H1 (cell line): ENCODE measurements at regions not wholly inside any gene's neighbourhood (a gene's known extent, or its start where the extent isn't known, plus 50 kb on each side); places are given as distances from the start of the nearest gene placed in this dataset.

Source experiments
- CTCF ChIA-PET: fragments of 300-600 bp; sonication (Branson Sonifier 250); formaldehyde crosslinking; loops from one replicate; lab custom pipeline; 2021; ENCODE audit not compliant: partially characterized antibody; lab: Charles Lee
- POLR2A ChIA-PET: fragments of 300-600 bp; sonication (Branson Sonifier 250); formaldehyde crosslinking; loops from one replicate; lab custom pipeline; 2021; ENCODE audit warnings: inconsistent platforms; ENCODE audit not compliant: partially characterized antibody; lab: Charles Lee
- DNase-seq, 2 experiments: peaks; one replicate each; pipeline versions ENCODE4 v3.0.0 to v3.0.0-alpha.2; 2010 to 2022; ENCODE audit warnings: low spot score in 2 of 2, low read depth in 1 of 2, mixed read lengths in 1 of 2
- FAIRE-seq: peaks from 2 replicates; lab custom pipeline; 2011; peaks lifted over from hg19 to GRCh38; lab: Jason Lieb, UNC
- H2AFZ ChIP-seq: 2 replicates; pipeline ENCODE4 v1.8.1; 2012; ENCODE audit warnings: low read length, inconsistent platforms
- H2AK5ac ChIP-seq: 2 replicates; pipeline ENCODE4 v1.6.1; 2013; ENCODE audit warnings: low read depth, low read length
- H2BK120ac ChIP-seq: replicated peaks from 2 replicates; pipeline ENCODE3; 2013; ENCODE audit warnings: low read depth, low read length, inconsistent platforms
- H2BK12ac ChIP-seq: 2 replicates; pipeline ENCODE4 v1.6.1; 2013; ENCODE audit warnings: low read depth, low read length
- H2BK15ac ChIP-seq: 2 replicates; pipeline ENCODE4 v1.6.1; 2013; ENCODE audit warnings: low read length
- H2BK20ac ChIP-seq: 2 replicates; pipeline ENCODE4 v1.6.1; 2013; ENCODE audit warnings: low read length
- H2BK5ac ChIP-seq: 2 replicates; pipeline ENCODE4 v1.6.1; 2013; ENCODE audit warnings: low read depth, low read length
- H3K14ac ChIP-seq: 2 replicates; pipeline ENCODE4 v1.6.1; 2013; ENCODE audit warnings: inconsistent platforms; ENCODE audit not compliant: insufficient read length
- H3K18ac ChIP-seq: 2 replicates; pipeline ENCODE4 v1.6.1; 2013; ENCODE audit warnings: low read length; ENCODE audit errors: extremely low read depth
- H3K23ac ChIP-seq: 2 replicates; pipeline ENCODE4 v1.6.1; 2013; ENCODE audit warnings: inconsistent platforms; ENCODE audit not compliant: insufficient read length
- H3K23me2 ChIP-seq: 2 replicates; pipeline ENCODE4 v1.6.1; 2013; ENCODE audit warnings: low read depth, low read length
- H3K27ac ChIP-seq: 2 replicates; pipeline ENCODE4 v1.6.1; 2011; ENCODE audit warnings: low read depth, low read length, inconsistent platforms
- H3K27me3 ChIP-seq, 4 experiments: replicated peaks in 1 of 4; 1 replicate in 1 of 4; 2 replicates in 3 of 4; pipeline versions ENCODE4 v1.6.1 to v1.8.1; 2011 to 2013; ENCODE audit warnings: low read length in 3 of 4, mild to moderate bottlenecking in 3 of 4, inconsistent platforms in 2 of 4, mixed read lengths in 2 of 4, moderate library complexity in 1 of 4; ENCODE audit not compliant: control insufficient read depth in 3 of 4, insufficient read depth in 3 of 4; ENCODE audit errors: extremely low read depth in 1 of 4
- H3K36me3 ChIP-seq, 4 experiments: 2 replicates each; pipeline versions ENCODE4 v1.6.1 to v1.8.1; 2011 to 2013; ENCODE audit warnings: mild to moderate bottlenecking in 4 of 4, low read length in 3 of 4, moderate library complexity in 2 of 4, control low read depth in 1 of 4, inconsistent platforms in 1 of 4; ENCODE audit not compliant: insufficient read depth in 4 of 4, control insufficient read depth in 2 of 4
- H3K4ac ChIP-seq: replicated peaks from 2 replicates; pipeline ENCODE3; 2013; ENCODE audit warnings: low read length, low read depth, mixed read lengths, inconsistent platforms; ENCODE audit not compliant: insufficient read length
- H3K4me1 ChIP-seq, 4 experiments: replicated peaks in 1 of 4; 1 replicate in 1 of 4; 2 replicates in 3 of 4; pipeline versions ENCODE4 v1.6.1 to v1.8.1; 2011 to 2013; ENCODE audit warnings: low read length in 3 of 4, inconsistent platforms in 2 of 4, mixed read lengths in 1 of 4; ENCODE audit not compliant: insufficient read depth in 4 of 4, control insufficient read depth in 3 of 4
- H3K4me2 ChIP-seq, 2 experiments: 2 replicates each; pipeline versions ENCODE4 v1.6.1 to v1.8.1; 2011 to 2013; ENCODE audit warnings: low read depth in 2 of 2, low read length in 2 of 2, control low read depth in 1 of 2, inconsistent platforms in 1 of 2, mild to moderate bottlenecking in 1 of 2; ENCODE audit not compliant: insufficient read depth in 1 of 2
- H3K4me3 ChIP-seq, 4 experiments: fragments of 200-600, 300-600 bp in 1 of 4; sonication (generic), shearing (Covaris generic), sonication (Bioruptor Twin) in 1 of 4; 2 replicates each; pipeline versions ENCODE4 v1.5.1 to v1.8.1; 2011 to 2016; ENCODE audit warnings: low read length in 4 of 4, low read depth in 3 of 4, control low read depth in 2 of 4, inconsistent platforms in 2 of 4, mild to moderate bottlenecking in 2 of 4, mixed read lengths in 1 of 4, moderate library complexity in 1 of 4; ENCODE audit not compliant: insufficient read depth in 2 of 4; ENCODE audit errors: extremely low read depth in 1 of 4
- H3K56ac ChIP-seq: replicated peaks from 2 replicates; pipeline ENCODE3; 2013; ENCODE audit warnings: low read depth, mild to moderate bottlenecking, mixed read lengths, low read length, inconsistent platforms; ENCODE audit not compliant: insufficient read length
- H3K79me1 ChIP-seq: 2 replicates; pipeline ENCODE4 v1.6.1; 2013; ENCODE audit warnings: low read depth, low read length, control low read depth
- H3K79me2 ChIP-seq, 2 experiments: 2 replicates each; pipeline versions ENCODE4 v1.6.1 to v1.8.1; 2012 to 2013; ENCODE audit warnings: low read length in 2 of 2, mild to moderate bottlenecking in 2 of 2, inconsistent platforms in 1 of 2; ENCODE audit not compliant: insufficient read depth in 2 of 2, control insufficient read depth in 1 of 2
- H3K9ac ChIP-seq, 4 experiments: replicated peaks in 1 of 4; 1 replicate in 1 of 4; 2 replicates in 3 of 4; pipeline versions ENCODE4 v1.6.1 to v1.8.1; 2011 to 2013; ENCODE audit warnings: low read depth in 3 of 4, low read length in 3 of 4, control low read depth in 2 of 4, mild to moderate bottlenecking in 2 of 4, moderate library complexity in 2 of 4, inconsistent platforms in 1 of 4; ENCODE audit errors: extremely low read depth in 1 of 4
- H3K9me3 ChIP-seq, 2 experiments: 2 replicates each; pipeline versions ENCODE4 v1.6.1 to v1.8.1; 2012 to 2013; ENCODE audit warnings: mild to moderate bottlenecking in 2 of 2, moderate library complexity in 2 of 2, control low read depth in 1 of 2, inconsistent platforms in 1 of 2, low read depth in 1 of 2, low read length in 1 of 2, mixed read lengths in 1 of 2; ENCODE audit not compliant: insufficient read depth in 2 of 2
- H4K20me1 ChIP-seq, 2 experiments: replicated peaks in 1 of 2; 2 replicates each; pipeline versions ENCODE3 to v1.8.1; 2011 to 2013; ENCODE audit warnings: inconsistent platforms in 2 of 2, low read length in 2 of 2, mild to moderate bottlenecking in 1 of 2; ENCODE audit not compliant: insufficient read depth in 2 of 2, control insufficient read depth in 1 of 2
- H4K5ac ChIP-seq: 2 replicates; pipeline ENCODE4 v1.6.1; 2013; ENCODE audit warnings: low read length, low read depth, mixed read lengths, inconsistent platforms; ENCODE audit not compliant: insufficient read length
- H4K8ac ChIP-seq: 2 replicates; pipeline ENCODE4 v1.8.0; 2013; ENCODE audit warnings: mild to moderate bottlenecking, moderate library complexity, low read length, inconsistent platforms; ENCODE audit not compliant: insufficient read depth; ENCODE audit errors: extremely low read depth
- H4K91ac ChIP-seq: replicated peaks from 2 replicates; pipeline ENCODE3; 2013; ENCODE audit warnings: low read length, mixed read lengths, inconsistent platforms; ENCODE audit not compliant: insufficient read length
- BACH1 ChIP-seq: IDR thresholded peaks from 2 replicates; pipeline ENCODE4 v1.6.1; 2012; ENCODE audit warnings: low read length, improper control_type of control experiment
- CREB1 ChIP-seq: IDR thresholded peaks from 2 replicates; pipeline ENCODE4 v1.6.1; 2012; ENCODE audit warnings: inconsistent platforms
- CTCF ChIP-seq, 3 experiments: IDR thresholded peaks; 1 replicate in 2 of 3; 2 replicates in 1 of 3; pipeline versions ENCODE4 v1.5.1 to v1.6.1; 2011; ENCODE audit warnings: low read length in 3 of 3, mild to moderate bottlenecking in 3 of 3, inconsistent platforms in 2 of 3, low read depth in 1 of 3, moderate library complexity in 1 of 3; ENCODE audit not compliant: insufficient read depth in 1 of 3; ENCODE audit errors: control extremely low read depth in 1 of 3
- WGBS, 2 experiments: shearing (Covaris generic) in 1 of 2; methylation state at CpG; one replicate each; pipeline versions ENCODE4 v1.1.6 to v1.1.7; 2013 to 2015; ENCODE audit warnings: low lambda C conversion rate in 2 of 2, mixed read lengths in 2 of 2, inconsistent platforms in 1 of 2, low coverage in 1 of 2, missing lambda C conversion rate in 1 of 2; ENCODE audit not compliant: insufficient replicate concordance in 2 of 2, insufficient coverage in 1 of 2, insufficient read length in 1 of 2; ENCODE audit errors: extremely low coverage in 1 of 2, missing lambda C conversion rate in 1 of 2; 5-methylcytosine and 5-hydroxymethylcytosine counted together

GRCh38 chr5:125976421-125977000 lies 446.7 kb upstream of the GRAMD2B start:
- Histone ChIP-seq H2AFZ (0 out of 2 replicates have a peak overlapping the region, but pooled peaks have one; percentile 59), H4K91ac (no peak overlapping the region), H3K4me1 (no peaks in the 10 kb centered on the region), H3K79me2 (no peaks in the 10 kb centered on the region), H3K23ac (no peak overlapping the region), H3K27me3 (peaks cover 0 to 1% (median 0%) of the 10 kb centered on the region in 4 experiments; a peak in 1 of 7 replicates), H2BK120ac (no peak overlapping the region), H3K23me2 (no peaks in the 10 kb centered on the region), H2BK15ac (no peak overlapping the region), H3K9me3 (no peaks in the 10 kb centered on the region), H3K27ac (no peak overlapping the region), H3K4me2 (no peak overlapping the region), H3K14ac (no peak overlapping the region), H3K9ac (no peak overlapping the region), H2BK12ac (no peak overlapping the region), H4K8ac (no peak overlapping the region), H3K56ac (no peak overlapping the region)
- FAIRE-seq = no peak
- no peak for DNase-seq
- WGBS, 2 experiments = 91% methylated on average over 2 of the region's 2 CpGs; no CpG with 5 or more reads in 1 of the 2 experiments
- CTCF ChIA-PET = interaction anchor here (0.7 kb wide), 1 partner anchor 735 kb away, joined by 3 read pairs; no protein-coding TSS in a partner anchor
- POLR2A ChIA-PET = interaction anchor here (0.6 kb wide), 1 partner anchor 8 kb away, joined by 4 read pairs; no protein-coding TSS in a partner anchor
- TF ChIP-seq CREB1 (no peak), CTCF (IDR thresholded peaks at IDR 0.05; ENCODE audit: control extremely low read depth in 1 of 3, insufficient read depth in 1 of 3, low read depth in 1 of 3, low read length in 3 of 3) (no peak), BACH1 (no peak)
- TF ChIP-seq, all 59 proteins: peak for 0
- Histone ChIP-seq H2AK5ac (no peak overlapping the region), H4K5ac (no peak overlapping the region), H3K18ac (no peak overlapping the region), H3K36me3 (no peaks in the 10 kb centered on the region), H3K79me1 (no peaks in the 10 kb centered on the region), H3K4ac (no peak overlapping the region), H3K4me3 (no peak overlapping the region), H2BK20ac (no peak overlapping the region), H2BK5ac (no peak overlapping the region), H4K20me1 (no peaks in the 10 kb centered on the region)
